HG02973 (cell line): ENCODE measurements at regions not wholly inside any gene's neighbourhood (a gene's known extent, or its start where the extent isn't known, plus 50 kb on each side); places are given as distances from the start of the nearest gene placed in this dataset.
A peak's percentile ranks its signal among the peaks of the same experiment; 100 is the strongest.

Source experiments
- ATAC-seq: cut with Tn5 transposase; IDR thresholded peaks from one replicate; pipeline ENCODE4 v1.9.1; 2021; ENCODE audit warnings: moderate library complexity; ENCODE audit not compliant: unreplicated experiment

DNA sequence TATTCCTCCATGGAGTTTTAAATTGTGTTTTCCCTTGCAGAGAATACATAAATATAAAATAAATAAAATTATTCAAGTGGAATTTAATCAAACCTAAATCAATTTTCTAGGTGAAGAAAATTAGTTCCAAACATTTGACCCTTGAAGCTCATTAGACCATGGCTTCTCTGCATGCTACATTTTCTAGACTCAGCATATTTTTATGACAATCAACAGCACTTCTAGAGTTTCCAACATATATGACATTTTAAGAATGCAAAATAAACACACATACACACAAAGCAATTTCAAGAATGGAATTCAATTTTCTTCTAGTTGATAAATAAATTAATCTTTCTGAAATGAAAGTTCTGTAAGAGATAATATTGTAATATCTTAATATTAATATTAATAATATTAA is 1083.9 kb upstream of the INTU start:
- ATAC-seq, result no peak

- no peak for ATAC-seq
Observed at GRCh38 chr4:126552321-126552720, 1080.4 kb upstream of the INTU start.

GRCh38 chr4:126553248-126553647 is 1079.5 kb upstream of the INTU start:
- ATAC-seq, result no peak

- ATAC-seq, result no peak
Observed at GRCh38 chr4:126558596-126558995, 1074.2 kb upstream of the INTU start.

DNA sequence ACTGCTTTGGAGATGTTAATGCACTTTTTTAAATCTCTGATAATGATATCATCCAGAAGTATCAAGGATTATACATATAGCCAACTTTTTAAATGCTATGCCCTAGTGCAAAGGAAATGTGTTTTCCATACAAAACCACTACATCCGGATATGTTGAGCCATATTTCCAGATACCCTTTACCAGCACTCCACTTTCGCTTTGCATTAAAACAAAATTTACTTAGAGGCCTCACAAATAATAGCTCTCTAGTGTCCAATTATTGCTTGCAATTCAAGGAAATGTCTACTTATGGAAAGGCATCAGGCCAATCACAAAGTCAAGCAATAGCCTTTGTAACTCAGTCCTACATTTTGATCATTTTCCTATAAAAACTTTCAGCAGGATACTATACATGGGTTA is 1072.8 kb upstream of the INTU start:
- ATAC-seq, result no peak

GRCh38 chr4:126560794-126561193 is 1072.0 kb upstream of the INTU start:
- ATAC-seq, result no peak

DNA sequence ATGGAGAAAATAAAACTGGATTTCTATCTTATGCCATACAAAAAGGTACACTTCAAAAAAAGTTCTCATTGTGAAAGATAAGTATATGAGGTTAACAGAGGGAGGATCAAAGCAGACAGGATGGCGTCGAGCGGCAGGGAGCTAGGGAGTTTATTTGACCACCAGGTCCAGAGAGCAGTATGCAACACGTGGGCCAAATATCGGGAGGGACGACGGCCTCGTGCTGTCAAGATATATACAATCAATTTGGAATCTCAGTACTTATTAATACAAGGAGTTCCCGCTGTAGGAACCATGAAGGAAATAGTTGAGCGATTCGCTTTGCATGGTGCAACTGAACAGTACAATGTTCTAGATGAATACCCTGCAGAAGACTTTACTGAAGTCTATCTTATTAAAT is 1069.4 kb upstream of the INTU start:
- ATAC-seq, result no peak

- no peak for ATAC-seq
Observed at GRCh38 chr4:126564283-126564854, 1068.4 kb upstream of the INTU start.

- ATAC-seq, result no peak
Observed at GRCh38 chr4:126568652-126569570, 1063.8 kb upstream of the INTU start.

DNA sequence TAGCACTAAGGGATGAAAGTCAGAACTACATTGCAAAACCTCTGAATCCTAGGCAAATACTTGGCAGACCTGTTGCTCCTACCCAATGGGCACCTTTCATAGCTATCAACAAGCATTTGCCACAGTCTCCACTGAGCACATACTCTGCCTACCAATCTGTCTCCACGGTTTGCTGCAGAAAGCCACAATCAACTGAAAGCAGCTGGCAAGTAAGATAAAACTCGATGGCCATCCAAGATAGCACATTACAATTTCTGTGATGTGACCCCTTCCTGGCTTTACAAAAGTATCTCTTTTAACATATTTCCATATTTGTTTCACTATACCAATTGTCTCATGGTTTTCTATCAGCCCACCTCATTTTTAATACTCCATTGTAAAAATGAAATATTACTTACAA is 1060.5 kb upstream of the INTU start:
- ATAC-seq, result no peak

DNA sequence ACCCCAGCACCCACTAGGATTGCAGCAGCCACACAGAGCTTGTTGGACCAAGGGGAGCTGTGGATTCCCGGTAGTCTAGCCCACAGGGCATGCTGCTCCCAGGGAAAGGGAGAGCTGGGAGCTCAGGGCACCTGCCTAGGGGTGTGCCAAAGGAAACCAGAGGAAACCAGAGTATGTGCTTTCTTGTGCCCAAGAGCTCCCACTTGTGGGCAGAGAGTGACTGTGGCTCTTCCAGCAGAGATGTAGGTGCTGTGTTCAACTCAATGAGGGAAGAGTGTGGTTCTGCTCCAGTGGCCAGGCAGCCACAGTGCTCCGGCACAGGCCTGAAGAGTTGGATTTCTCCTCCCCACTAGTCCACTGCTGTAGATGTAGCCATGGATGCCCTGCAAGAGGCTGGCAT is 1050.0 kb upstream of the INTU start:
- no peak for ATAC-seq

DNA sequence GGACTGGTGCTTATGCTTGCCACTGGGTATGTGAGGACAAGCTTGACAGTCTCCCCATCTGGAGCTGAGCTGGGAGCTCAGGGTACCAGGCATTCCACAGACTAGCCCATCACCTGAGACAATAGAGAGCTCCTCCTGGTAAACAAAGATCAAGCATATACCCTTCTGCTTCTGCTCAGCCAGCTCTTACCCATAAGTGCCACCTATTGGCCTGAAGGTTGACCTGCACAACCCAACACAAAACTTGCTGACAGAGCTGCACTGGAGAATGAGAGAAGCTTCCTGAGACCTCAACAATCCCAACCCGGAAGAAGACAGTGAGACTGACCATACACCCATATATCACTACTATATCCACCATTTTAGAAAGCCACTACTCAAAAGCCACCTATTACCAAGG is 1049.2 kb upstream of the INTU start:
- no peak for ATAC-seq

DNA sequence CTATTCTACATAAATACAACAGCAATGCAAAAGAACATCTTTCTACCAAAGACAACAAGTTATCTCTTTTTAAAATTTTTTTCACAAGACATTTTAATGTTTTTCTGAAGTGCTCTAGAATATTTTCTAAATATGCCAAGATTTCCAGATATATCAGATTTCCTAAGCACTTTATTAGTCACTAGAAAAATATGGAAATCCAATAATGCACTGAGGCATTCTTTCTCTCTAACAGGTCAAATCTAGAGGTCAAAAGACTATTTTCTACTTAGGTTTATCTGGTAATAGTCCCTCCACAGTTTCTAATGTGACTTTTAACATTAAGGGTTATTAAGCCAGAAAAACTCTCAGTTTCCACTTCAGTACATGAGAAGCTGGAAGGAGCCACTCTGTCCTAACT is 1041.2 kb upstream of the INTU start:
- ATAC-seq, result no peak

DNA sequence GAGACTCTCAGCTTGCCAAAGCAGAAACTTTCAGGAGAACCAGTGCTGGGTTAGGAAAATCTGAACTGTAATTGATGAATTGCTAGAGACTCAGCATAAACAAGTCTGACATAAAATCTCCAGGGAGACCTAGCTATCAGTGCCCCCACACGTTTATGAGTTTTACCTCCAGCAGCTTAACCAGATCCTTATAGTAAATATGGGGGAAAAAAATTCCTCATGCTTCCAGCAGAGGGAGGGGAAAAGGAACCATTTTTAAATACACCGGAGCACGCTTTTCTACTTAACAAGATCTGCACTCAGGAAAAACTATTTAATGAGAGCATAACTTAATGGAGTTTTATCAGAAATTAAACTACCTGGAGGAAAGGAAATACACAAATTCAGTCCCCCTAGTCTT is 1040.7 kb upstream of the INTU start:
- ATAC-seq, result no peak

DNA sequence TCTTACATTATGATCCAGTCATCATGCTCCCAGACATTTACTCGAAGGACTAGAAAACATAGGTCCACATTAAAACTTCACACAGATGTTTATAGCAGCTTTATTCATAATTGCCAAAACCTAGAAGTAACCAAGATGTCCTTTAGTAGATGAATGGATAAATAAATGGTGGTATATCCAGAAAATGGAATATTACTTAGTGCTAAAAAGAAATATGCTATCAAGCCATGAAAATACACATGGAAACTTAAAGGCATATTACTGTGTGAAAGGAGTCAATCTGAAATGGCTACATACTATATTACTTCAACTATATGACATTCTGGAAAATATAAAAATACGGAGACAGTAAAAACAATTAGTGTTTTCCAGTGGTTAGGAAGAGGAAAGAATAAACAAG is 1039.1 kb upstream of the INTU start:
- no peak for ATAC-seq

DNA sequence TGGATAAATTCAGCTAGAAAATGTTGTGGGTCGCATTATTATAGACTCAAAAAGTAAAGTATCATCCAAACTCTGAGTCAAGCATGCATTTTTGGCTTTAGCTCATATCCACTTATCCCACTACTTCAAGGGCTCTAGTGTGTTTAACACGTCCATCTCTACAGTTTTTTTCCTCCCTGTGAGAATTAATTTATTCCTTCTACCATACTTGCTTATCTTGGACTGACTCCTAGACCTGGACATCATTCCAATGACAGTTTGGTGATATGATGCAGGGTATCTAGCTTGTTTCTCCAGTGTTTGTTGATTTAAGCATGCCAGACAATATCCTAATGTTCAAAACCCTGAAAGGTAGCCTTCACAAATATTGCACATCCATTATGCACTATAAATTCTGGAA is 1037.1 kb upstream of the INTU start:
- no peak for ATAC-seq

- no peak for ATAC-seq
Observed at GRCh38 chr4:126599746-126600145, 1033.0 kb upstream of the INTU start.

GRCh38 chr4:126603210-126603609 is 1029.5 kb upstream of the INTU start:
- no peak for ATAC-seq

DNA sequence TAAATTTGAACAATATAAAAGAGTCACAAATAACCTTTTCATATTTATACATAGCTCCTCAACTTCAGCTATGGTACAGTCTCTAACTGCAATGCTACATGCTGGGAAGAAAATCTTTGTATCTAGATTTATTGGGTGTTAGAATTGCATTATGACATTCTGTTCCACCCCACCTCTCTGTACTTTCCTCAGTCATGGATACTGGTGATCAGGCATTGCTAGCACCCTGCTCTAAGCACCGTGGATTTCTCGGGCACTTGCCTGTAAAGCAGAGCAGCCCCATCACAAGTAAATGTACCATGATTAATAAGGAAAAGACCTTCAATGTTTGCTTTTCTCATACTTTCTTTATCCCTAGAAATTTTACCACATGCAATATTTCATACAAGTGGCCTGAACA is 1028.9 kb upstream of the INTU start:
- no peak for ATAC-seq

- ATAC-seq, result peak; percentile 76
Observed at GRCh38 chr4:126604268-126604867, 1028.4 kb upstream of the INTU start.

- ATAC-seq, result no peak
Observed at GRCh38 chr4:126610933-126611332, 1021.8 kb upstream of the INTU start.

GRCh38 chr4:126611900-126612299 is 1020.9 kb upstream of the INTU start:
- no peak for ATAC-seq
